ENCODE measurements at regions not wholly inside any gene's neighbourhood (a gene's known extent, or its start where the extent isn't known, plus 50 kb on each side); places are given as distances from the start of the nearest gene placed in this dataset.

GRCh38 chr12:89162589-89163261 is 189.6 kb downstream of the DUSP6 start:
- TF ChIP-seq POLR2A (IDR thresholded peaks at IDR 0.05) = no peak
- TF ChIP-seq, protein P1, sequence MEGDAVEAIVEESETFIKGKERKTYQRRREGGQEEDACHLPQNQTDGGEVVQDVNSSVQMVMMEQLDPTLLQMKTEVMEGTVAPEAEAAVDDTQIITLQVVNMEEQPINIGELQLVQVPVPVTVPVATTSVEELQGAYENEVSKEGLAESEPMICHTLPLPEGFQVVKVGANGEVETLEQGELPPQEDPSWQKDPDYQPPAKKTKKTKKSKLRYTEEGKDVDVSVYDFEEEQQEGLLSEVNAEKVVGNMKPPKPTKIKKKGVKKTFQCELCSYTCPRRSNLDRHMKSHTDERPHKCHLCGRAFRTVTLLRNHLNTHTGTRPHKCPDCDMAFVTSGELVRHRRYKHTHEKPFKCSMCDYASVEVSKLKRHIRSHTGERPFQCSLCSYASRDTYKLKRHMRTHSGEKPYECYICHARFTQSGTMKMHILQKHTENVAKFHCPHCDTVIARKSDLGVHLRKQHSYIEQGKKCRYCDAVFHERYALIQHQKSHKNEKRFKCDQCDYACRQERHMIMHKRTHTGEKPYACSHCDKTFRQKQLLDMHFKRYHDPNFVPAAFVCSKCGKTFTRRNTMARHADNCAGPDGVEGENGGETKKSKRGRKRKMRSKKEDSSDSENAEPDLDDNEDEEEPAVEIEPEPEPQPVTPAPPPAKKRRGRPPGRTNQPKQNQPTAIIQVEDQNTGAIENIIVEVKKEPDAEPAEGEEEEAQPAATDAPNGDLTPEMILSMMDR (IDR thresholded peaks at IDR 0.05) = no peak

Data from ovary (tissue), 3 donors.